GM12872 (cell line): ENCODE measurements at regions not wholly inside any gene's neighbourhood (a gene's known extent, or its start where the extent isn't known, plus 50 kb on each side); places are given as distances from the start of the nearest gene placed in this dataset.

Experiments
- TF ChIP-seq, protein P1 (sequence below): IDR thresholded peaks from 3 replicates; pipeline ENCODE4 v1.5.1; 2011; ENCODE audit warnings: low read depth, mild to moderate bottlenecking, low read length, moderate library complexity; ENCODE audit not compliant: insufficient read depth

DNA sequence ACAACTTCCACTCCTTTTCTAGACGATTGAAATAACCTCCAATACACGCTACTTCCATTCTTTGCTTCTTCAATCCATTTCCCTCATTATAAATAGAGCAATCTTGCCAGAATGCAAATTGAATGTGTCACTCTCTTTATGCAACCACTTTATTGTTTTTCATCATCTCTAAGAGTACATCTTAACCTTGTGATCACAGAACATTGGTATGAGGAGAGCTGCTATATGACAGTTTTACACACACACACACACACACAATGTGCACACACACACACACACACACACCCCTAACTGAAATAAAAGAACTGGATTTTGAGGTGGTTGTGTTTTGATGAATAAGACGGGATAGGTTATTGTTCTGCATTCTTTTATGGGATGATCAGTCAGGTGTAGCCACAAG, 187.0 kb downstream of the HDGFL1 start:
- TF ChIP-seq, protein P1, sequence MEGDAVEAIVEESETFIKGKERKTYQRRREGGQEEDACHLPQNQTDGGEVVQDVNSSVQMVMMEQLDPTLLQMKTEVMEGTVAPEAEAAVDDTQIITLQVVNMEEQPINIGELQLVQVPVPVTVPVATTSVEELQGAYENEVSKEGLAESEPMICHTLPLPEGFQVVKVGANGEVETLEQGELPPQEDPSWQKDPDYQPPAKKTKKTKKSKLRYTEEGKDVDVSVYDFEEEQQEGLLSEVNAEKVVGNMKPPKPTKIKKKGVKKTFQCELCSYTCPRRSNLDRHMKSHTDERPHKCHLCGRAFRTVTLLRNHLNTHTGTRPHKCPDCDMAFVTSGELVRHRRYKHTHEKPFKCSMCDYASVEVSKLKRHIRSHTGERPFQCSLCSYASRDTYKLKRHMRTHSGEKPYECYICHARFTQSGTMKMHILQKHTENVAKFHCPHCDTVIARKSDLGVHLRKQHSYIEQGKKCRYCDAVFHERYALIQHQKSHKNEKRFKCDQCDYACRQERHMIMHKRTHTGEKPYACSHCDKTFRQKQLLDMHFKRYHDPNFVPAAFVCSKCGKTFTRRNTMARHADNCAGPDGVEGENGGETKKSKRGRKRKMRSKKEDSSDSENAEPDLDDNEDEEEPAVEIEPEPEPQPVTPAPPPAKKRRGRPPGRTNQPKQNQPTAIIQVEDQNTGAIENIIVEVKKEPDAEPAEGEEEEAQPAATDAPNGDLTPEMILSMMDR: no peak

DNA sequence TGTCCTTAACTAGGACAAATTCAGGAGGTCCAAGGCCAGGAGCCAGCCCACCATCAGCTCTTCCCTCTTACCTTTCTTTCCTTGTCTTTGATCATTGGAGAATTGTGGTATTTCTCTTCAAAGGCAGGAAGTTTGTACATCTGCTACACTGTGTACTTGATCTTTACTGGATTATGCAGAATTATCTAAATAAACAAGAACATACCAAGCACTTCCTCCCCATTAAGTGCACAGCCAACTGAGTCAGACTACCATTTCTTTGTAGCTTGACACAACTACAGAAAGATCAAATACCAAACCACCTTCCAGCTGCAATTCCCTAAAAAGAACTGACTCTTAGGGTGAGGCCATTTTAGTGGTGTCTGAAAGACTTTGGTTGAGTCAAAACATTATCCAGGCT, 195.1 kb downstream of the HDGFL1 start:
- TF ChIP-seq, protein P1: no peak

DNA sequence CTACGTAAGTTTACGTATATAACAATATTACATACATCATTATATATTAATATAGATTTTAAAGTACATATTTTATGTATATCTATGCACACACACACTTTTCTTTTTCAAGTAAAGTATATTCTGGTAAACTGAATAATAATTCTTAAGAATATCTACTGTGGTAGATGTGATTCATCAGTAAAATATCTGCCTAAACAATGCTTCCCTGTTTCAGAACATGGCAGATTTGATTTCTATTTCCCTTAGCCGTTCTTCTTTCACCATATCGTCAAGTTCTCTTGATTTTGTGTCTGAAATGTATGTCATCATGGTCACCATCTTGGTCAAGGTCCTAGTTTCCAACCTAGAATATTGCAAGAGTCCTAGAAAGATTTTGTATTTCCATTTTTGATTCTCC, 195.6 kb downstream of the HDGFL1 start:
- TF ChIP-seq, protein P1: no peak

DNA sequence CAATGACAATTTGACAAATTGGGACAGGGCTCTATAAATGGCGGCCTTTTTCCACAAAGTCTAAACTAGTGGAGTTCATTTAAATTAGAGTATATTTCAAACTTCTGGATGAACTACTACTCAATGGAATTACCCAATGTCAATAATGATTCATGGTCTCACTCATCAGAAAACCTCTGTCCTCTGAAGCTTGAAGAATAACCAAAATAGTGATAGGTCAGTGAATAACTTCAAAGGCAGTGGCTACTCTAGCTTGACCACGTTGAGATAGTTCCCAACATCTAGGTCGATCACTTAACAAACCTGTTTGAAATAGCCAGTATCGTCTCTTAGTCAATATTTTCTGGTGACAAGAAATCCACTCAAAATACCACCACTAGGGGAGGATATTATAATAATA, 197.6 kb downstream of the HDGFL1 start:
- TF ChIP-seq, protein P1: no peak

DNA sequence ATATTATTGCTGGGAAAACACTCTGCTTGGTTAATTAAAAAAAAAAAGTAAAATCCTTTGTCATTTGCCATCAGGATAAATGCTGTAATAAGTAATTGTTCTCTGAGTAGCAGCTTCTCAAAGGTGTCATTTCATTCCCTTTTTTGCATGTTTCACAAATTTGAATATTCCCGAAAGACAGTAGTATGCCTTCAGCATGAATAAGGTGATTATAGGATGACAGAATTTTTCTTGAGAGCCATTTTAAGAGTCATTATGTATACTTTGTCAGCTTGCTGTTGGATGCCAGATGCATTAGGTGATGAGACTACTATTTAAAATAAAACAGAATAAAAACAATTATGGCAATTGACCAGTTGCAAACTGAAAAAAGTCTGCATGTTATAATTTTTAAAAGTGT, 200.7 kb downstream of the HDGFL1 start:
- TF ChIP-seq, protein P1: no peak

DNA sequence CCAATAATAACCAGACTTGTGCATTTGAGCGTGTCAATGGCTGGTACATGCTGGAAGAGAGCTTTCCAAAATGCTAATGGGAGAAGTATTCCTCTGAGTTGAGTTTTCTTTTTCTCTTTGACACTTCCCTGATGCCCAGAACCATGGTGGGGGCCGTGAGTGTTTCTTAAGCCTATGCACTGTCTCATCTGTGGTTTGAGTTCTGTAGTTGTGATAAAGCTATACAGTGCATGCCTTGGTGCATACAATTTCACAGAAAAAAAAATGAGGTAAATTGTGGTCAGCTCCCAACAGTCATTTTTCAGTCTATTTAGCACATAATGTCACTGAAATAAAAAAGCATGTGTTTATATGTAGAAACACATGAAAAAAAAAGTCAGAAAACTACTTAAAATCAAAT, 204.8 kb downstream of the HDGFL1 start:
- TF ChIP-seq, protein P1: no peak

DNA sequence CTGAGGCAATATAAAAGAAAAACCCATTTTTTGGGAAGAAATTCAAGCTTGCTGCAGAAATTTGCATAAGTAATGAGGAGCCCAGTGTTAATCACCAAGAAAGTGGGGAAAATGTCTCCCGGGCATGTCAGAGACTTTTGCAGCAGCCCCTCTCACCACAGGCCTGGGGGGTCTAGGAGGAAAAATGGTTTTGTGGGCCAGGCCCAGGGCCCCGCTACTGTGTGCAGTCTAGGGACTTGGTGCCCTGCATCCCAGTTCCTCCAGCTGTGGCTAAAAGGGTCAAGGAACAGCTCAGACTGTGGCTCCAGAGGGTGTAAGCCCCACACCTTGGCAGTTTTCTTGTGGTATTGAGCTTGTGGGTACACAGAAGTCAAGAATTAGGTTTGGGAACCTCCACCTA, 209.7 kb downstream of the HDGFL1 start:
- TF ChIP-seq, protein P1: no peak

DNA sequence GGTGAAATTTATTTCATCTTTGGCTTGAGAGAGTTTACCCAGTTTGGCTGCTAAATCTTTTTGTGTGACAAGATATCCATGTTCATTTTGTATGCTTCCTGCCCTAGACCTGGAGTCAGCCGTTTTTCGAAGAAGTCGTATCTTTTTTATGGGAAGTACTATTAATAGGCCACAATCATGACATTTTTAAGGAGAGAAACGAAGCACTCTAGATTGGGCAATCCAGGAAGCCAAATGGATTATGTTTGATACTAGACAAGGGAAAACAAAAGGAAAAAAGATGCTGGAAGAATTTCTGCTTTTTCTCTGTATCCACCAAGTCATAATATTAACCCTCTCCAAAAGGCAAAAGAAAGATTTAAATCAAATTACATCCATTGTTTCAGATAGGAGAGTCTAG, 214.6 kb downstream of the HDGFL1 start:
- TF ChIP-seq, protein P1: no peak
